ENCODE measurements at regions not wholly inside any gene's neighbourhood (a gene's known extent, or its start where the extent isn't known, plus 50 kb on each side); places are given as distances from the start of the nearest gene placed in this dataset.

- no peak for TF ChIP-seq CTCF (IDR thresholded peaks at IDR 0.05)
- no peak for TF ChIP-seq POLR2AphosphoS5 (IDR thresholded peaks at IDR 0.05)
- TF ChIP-seq EP300 (IDR thresholded peaks at IDR 0.05), result no peak
- no peak for TF ChIP-seq POLR2A (IDR thresholded peaks at IDR 0.05)
These were observed 85.5 kb downstream of the PALM2AKAP2 start for GRCh38 chr9:109865521-109865920.
